RPMI7951 (cell line): ENCODE measurements at regions not wholly inside any gene's neighbourhood (a gene's known extent, or its start where the extent isn't known, plus 50 kb on each side); places are given as distances from the start of the nearest gene placed in this dataset.

Experiments used
- DNase-seq: peaks from one replicate; pipeline ENCODE4 v3.0.0-alpha.2; 2012; ENCODE audit warnings: low read depth

DNA sequence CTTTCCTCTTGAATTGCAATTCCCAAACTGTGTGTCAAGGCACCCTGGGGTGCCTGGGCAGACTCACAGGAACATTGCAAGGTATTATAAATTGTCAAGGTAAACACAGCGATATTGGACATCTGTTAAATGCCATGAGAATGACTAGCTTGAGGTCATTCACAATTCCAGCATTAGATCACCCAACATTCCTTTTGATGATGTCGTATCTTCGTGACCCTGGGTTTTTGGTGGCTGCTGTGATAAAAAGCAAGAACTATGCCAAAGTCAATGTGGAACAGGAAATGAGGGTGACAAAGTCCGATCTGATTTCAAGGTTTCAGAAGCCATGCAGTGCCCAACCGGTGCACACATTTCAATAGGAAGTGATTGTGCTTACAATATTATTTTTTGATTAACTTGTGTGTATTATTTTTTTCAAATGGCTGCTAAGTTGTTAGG, 458.4 kb downstream of the MIAT start:
- DNase-seq: peak; percentile 91

- peak; percentile 48 for DNase-seq
These were observed 459.1 kb downstream of the MIAT start for GRCh38 chr22:27116312-27117086.

DNA sequence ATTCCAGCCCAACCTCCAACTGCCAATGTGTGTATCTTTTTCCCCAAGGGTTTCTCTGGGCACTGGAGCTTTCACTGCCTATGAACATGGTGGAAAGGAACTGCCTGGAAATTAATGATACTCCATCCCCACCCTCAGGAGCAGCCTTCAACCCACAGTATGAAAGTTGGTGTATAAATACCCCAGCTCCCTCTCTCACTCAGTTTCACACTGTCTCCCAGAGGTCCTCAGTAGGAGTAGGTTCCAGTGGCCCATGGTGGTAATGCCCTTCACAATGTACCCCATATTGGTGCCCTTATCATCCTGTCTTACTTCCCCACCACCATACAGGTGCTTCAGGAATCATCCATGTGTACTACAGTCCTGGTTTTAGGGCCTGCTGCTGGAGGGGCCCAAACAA, 462.6 kb downstream of the MIAT start:
- no peak for DNase-seq

GRCh38 chr22:27122574-27122973, 465.2 kb downstream of the MIAT start:
- DNase-seq: no peak

- DNase-seq: no peak
These were observed 466.5 kb downstream of the MIAT start for GRCh38 chr22:27123880-27124279.

GRCh38 chr22:27124351-27124966, 467.1 kb downstream of the MIAT start:
- DNase-seq: peak; percentile 89

DNA sequence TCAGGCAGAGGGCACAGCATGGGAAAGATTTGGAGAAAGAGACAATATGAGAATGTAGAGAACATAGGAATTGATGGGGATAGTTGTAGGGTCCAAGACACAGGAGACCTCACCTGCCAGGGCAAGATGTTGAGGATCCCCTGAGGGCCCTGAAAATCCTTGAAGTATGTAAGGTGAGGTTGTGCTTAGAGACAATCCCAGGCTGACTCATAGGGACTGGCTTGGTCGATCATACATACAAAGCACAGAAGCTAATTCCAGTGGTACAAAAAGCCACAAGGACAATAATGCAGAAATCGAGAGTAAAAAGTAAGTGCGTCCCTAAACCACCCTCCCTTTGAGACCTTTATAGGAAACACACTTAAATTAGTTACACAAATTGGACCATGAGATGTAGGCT, 468.2 kb downstream of the MIAT start:
- no peak for DNase-seq

DNA sequence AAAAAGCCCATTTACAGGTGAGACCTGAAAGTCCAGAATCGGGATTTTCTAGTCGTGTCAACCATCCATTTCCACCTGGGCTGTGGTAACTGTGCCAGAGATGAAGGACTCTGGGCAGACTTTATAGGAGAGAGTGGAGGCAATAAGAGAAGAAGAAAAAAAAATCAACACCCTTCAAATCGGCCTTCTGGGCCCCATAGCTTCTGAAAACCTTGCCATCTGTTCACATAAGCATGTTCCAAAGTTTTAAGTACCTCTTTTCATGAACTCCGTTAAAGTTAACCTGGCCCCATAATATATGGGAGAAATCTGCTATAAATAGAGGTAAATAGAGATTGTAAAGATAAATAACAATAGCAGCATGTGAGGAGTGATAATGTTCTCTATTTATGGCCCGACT, 470.5 kb downstream of the MIAT start:
- no peak for DNase-seq

GRCh38 chr22:27128461-27129085, 471.2 kb downstream of the MIAT start:
- no peak for DNase-seq

DNA sequence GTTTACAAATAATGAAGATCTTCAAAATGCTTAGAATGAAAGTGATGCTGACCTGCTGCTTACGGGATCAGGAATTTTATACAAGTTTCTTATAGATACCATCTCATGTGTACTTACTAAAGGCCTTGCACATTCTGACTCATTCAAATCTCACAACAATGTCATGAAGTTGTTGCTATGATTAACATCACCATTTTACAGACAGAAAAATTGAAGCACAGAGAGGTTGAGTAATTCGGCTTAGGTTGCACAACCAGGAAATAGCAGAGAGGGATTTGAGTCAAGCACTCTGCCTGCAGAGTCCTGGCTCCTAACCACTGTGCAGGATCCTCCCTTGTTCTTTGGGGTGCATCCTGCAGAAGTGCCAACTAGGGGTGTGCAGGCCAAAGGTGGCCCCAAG, 471.9 kb downstream of the MIAT start:
- DNase-seq: peak; percentile 61

DNA sequence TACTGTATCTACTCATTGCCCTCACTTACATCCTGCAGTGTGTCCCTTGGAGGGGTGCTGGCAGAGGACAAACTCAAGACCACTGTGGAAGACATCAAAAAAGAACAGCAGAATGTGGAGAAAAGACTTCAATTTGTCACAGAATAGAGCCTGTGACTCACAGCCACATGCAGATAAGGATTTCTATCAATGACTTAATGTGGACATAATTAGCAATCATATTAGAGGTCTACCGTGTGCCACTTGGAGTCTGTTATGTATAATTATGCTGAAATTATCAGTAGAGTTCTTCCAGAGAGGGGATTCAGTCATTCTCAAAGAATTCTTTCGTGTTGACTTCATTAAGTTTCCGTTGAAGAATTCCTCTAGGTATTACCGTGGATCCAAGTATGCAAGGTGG, 473.5 kb downstream of the MIAT start:
- no peak for DNase-seq

DNA sequence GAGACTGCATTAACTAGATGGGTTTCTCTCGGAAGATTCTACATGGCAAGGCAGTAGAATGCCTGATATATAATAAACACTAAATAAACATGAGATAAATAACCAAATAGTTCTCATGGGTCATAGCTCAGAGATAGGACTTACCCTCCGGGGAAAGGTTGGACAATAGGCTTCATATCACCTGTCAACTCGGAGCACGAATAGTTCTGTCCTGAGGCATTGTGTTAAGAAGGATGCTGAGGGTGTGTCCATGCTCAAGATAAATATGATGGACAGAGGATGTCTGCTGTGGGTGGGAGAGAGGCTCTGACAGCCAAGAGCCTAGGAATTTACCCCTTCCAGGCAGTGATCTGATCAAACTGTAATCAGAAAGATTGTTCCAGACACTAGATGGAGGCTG, 474.0 kb downstream of the MIAT start:
- no peak for DNase-seq

GRCh38 chr22:27132400-27132799, 475.0 kb downstream of the MIAT start:
- DNase-seq: no peak

GRCh38 chr22:27133019-27133431, 475.6 kb downstream of the MIAT start:
- DNase-seq: no peak

DNA sequence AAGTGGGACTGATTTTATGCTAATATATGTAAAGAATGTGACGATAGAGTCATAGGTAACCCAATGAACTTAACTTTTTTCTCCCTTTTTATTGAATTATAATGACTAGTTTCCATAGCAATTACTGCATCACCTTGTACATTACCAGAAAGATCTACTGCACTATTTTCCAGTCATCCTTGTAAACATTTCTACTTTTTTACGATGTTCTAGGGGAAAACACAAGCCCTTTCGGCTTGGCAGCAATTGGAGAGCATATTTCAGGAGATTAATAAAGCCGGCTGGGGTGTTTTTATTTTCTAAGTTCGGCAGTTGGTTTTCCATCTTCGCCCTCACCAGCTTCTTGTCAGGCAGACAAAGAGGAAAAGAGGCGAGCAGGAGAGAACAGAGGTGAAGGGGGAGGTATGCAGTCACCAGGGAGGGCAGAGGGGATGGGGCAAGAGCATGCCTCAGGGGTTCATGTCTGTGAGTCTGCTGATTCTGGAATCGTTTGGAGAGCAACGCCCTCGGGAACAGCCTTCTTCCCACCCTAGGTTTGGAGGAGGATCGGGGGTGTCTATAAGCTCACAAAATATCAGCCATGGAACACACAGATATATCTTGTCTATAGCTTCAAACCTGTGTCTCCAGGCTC, 476.4 kb downstream of the MIAT start:
- peak; percentile 78 for DNase-seq

DNA sequence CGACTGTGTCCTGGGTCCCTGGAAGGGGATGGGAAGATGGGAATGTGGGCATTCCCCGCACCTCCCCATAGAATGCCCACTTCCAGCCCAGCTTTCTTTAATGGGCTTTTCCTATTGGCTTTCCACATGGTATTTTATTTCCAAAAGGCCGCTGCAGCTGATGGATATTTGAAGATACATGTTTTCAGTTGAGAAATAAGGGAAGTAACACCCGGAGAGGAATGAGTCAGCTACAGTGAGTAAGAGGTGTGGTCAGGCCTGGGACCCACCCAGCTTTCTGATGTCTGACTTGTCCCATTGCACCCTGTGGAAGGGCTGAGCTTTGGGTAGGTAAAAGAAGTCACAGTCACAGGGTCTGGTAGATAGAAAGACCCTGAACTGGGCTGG, 476.9 kb downstream of the MIAT start:
- peak; percentile 94 for DNase-seq

DNA sequence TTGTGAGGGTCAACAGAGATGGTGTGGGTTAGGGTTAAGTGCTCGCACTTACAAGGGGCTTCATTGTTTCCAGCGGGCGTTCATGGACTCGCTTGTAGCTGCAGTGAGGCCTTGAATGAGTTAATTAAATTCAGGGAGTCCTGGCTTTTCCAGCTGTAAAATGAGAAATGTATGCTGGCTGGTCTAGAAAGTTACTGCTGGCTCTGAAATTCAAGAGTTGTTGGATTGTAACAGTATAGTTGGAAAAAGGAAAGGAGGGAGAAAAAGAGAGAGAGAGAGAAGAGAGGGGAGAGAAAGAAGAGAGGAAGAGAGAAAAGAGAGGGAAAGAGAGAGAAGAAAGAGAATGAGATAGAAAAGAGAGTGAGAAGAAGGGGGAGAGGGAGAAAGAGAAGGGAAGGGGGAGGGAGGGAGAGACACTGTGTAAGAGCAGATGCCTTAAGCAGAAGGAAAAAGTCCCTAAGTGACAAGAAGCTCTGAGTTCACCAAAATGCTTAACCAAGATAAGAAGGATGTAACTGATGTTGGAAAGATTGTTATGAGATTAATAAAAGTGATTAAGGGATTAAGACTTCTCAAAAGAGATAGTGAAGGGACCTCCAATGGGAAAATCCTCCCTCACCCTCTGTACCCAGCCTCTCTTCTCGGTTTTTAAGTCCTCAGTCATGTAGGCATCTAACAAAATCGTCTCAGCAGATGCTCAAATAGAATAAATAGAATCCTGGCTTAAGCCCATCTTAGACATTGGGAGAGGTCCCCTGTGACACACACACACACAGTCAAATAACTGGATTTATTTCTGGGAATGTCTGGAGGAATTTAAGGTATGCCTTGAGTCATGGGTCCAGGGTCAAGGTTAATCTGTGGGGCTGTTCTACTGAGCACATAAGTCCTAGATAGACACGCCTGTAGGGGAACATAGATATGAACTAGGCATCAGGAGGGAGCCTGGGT, 477.9 kb downstream of the MIAT start:
- peak; percentile 85 for DNase-seq

- no peak for DNase-seq
These were observed 479.2 kb downstream of the MIAT start for GRCh38 chr22:27136596-27136995.

DNA sequence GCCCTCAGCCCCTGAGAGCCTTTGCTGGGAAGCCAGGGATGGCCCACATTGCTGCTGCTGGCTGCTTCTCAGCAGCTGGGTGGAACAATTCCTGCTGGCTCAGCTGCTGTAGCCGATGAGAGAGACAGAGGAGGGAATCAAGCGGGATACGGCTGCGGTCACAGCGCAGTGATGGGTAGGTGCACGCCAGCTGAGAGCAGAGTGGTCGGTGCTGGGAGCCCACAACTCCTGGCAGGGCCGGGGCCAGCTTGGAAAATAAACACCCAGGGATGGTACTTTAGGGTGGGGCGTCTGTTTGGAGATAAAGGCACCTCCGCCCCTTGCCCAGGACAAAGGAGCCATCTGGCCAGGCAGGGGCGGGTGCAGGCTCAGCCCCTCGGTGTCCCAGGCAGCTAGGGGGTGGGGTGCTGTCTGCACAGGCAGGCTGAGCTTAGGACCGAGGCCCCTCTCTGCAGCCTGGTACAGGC, 480.5 kb downstream of the MIAT start:
- peak; percentile 50 for DNase-seq

DNA sequence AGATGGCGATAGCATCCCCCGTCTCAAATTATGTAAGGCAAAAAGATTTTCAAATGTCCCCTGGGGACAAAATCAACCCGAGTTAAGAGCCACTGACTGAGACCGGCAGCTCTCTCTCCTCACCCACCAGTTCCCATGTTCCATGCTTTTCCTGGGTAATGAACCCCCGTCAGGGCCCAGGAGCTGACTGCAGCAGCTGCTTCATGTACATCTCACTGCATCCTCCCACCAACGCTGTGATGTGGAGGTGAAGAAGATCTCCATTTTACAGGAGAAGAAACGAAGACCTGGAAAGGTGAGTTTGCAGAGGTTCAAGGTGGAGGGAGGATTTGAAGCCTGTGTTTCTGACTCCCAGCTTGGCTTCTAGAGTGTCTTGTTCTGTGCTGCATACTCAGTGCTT, 481.1 kb downstream of the MIAT start:
- DNase-seq: no peak

DNA sequence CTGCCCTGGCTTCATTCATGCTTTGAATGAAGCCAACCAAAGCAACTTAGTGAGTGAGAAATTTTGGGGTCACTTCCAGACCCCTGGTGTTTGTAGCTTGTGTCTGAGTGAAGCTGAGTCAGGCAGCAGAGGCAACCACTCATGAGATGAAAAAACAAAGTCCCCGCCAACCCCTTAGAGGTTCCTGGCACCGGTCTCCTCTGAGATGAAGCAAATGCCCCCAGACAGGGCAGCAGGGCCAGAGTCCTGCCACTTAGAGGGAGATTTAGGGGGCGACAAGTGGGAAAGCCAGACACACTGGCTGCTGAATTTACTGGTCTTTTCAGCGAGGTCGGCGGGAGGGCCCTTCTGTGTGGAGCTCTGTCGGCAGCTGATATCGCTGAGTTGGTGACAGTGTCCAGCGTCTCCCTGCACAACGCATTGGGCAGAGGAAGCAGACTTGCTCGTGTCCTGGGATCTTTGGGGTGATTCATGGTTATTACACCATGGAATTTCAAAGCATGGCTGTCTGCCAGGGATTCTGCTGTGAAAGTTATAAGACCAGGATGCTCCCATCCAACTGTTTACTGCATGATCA, 482.6 kb downstream of the MIAT start:
- peak; percentile 92 for DNase-seq
